Large intestine (tissue), 3 donors: ENCODE measurements at regions not wholly inside any gene's neighbourhood (a gene's known extent, or its start where the extent isn't known, plus 50 kb on each side); places are given as distances from the start of the nearest gene placed in this dataset.

Experiments
- DNase-seq, 2 donors: peaks; one replicate each; pipeline versions ENCODE4 v3.0.0 to v3.0.0-alpha.2; 2013
- H3K27ac ChIP-seq: one replicate; pipeline ENCODE4 v1.5.1; 2013; ENCODE audit warnings: low read length
- H3K27me3 ChIP-seq: 2 replicates; pipeline ENCODE4 v1.6.1; 2013; ENCODE audit warnings: low read length; ENCODE audit not compliant: control insufficient read depth, insufficient read depth
- H3K36me3 ChIP-seq: 2 replicates; pipeline ENCODE4 v1.6.1; 2013; ENCODE audit warnings: low read length; ENCODE audit not compliant: control insufficient read depth, insufficient read depth
- H3K4me1 ChIP-seq: one replicate; pipeline ENCODE4 v1.6.1; 2013; ENCODE audit warnings: low read length; ENCODE audit not compliant: control insufficient read depth, insufficient read depth
- H3K4me3 ChIP-seq: one replicate; pipeline ENCODE4 v1.5.1; 2013; ENCODE audit warnings: low read length
- H3K9me3 ChIP-seq: one replicate; pipeline ENCODE4 v1.6.1; 2013; ENCODE audit warnings: mild to moderate bottlenecking, low read depth, low read length, moderate library complexity; ENCODE audit not compliant: control insufficient read depth
- WGBS: methylation state at CpG from one replicate; pipeline ENCODE4 v1.1.5; 2013; ENCODE audit warnings: low lambda C conversion rate; ENCODE audit not compliant: insufficient coverage; 5-methylcytosine and 5-hydroxymethylcytosine counted together

- no peak overlapping the region for H3K4me3 ChIP-seq
- no peaks in the 10 kb centered on the region for H3K9me3 ChIP-seq
- no peaks in the 10 kb centered on the region for H3K36me3 ChIP-seq
- 96% methylated on average over 4 of the region's 5 CpGs for WGBS
- H3K27ac ChIP-seq: no peak overlapping the region
- no peaks in the 10 kb centered on the region for H3K27me3 ChIP-seq
- DNase-seq: no peak
- no peaks in the 10 kb centered on the region for H3K4me1 ChIP-seq
These were observed 900.4 kb upstream of the CDH2 start for GRCh38 chr18:29077344-29077743.

GRCh38 chr18:29076645-29077044 is 899.7 kb upstream of the CDH2 start:
- no peaks in the 10 kb centered on the region for H3K9me3 ChIP-seq
- H3K36me3 ChIP-seq: no peaks in the 10 kb centered on the region
- WGBS: no CpG with 5 or more reads among the region's 2 CpGs
- no peak for DNase-seq
- no peak overlapping the region for H3K4me3 ChIP-seq
- H3K4me1 ChIP-seq: no peaks in the 10 kb centered on the region
- no peaks in the 10 kb centered on the region for H3K27me3 ChIP-seq
- no peak overlapping the region for H3K27ac ChIP-seq

GRCh38 chr18:29074147-29074546 is 897.2 kb upstream of the CDH2 start:
- no peaks in the 10 kb centered on the region for H3K9me3 ChIP-seq
- DNase-seq: no peak
- no peak overlapping the region for H3K4me3 ChIP-seq
- H3K27me3 ChIP-seq: no peaks in the 10 kb centered on the region
- no peaks in the 10 kb centered on the region for H3K36me3 ChIP-seq
- 61% methylated on average over 2 of the region's 2 CpGs for WGBS
- H3K27ac ChIP-seq: no peak overlapping the region
- no peaks in the 10 kb centered on the region for H3K4me1 ChIP-seq

- Histone ChIP-seq H3K27me3 (no peaks in the 10 kb centered on the region), H3K27ac (no peak overlapping the region), H3K4me1 (no peaks in the 10 kb centered on the region), H3K4me3 (no peak overlapping the region), H3K9me3 (no peaks in the 10 kb centered on the region), H3K36me3 (no peaks in the 10 kb centered on the region)
- no peak for DNase-seq
- 100% methylated on average over 1 of the region's 2 CpGs for WGBS
These were observed 894.9 kb upstream of the CDH2 start for GRCh38 chr18:29071869-29072268.

GRCh38 chr18:29063346-29063745 is 886.4 kb upstream of the CDH2 start:
- no peaks in the 10 kb centered on the region for H3K9me3 ChIP-seq
- H3K4me1 ChIP-seq: no peaks in the 10 kb centered on the region
- H3K36me3 ChIP-seq: no peaks in the 10 kb centered on the region
- no peaks in the 10 kb centered on the region for H3K27me3 ChIP-seq
- 0% methylated on average over 1 of the region's 2 CpGs for WGBS
- H3K4me3 ChIP-seq: no peak overlapping the region
- no peak for DNase-seq
- no peak overlapping the region for H3K27ac ChIP-seq

GRCh38 chr18:29062921-29063320 is 886.0 kb upstream of the CDH2 start:
- Histone ChIP-seq H3K36me3 (no peaks in the 10 kb centered on the region), H3K4me3 (no peak overlapping the region), H3K4me1 (no peaks in the 10 kb centered on the region), H3K27me3 (no peaks in the 10 kb centered on the region), H3K9me3 (no peaks in the 10 kb centered on the region), H3K27ac (no peak overlapping the region)
- no peak for DNase-seq

- Histone ChIP-seq H3K4me3 (no peak overlapping the region), H3K4me1 (no peaks in the 10 kb centered on the region), H3K9me3 (no peaks in the 10 kb centered on the region), H3K27me3 (no peaks in the 10 kb centered on the region), H3K36me3 (no peaks in the 10 kb centered on the region), H3K27ac (no peak overlapping the region)
- no CpG with 5 or more reads among the region's 1 CpG for WGBS
- DNase-seq: no peak
These were observed 883.4 kb upstream of the CDH2 start for GRCh38 chr18:29060349-29060748.

GRCh38 chr18:29057703-29058102 is 880.8 kb upstream of the CDH2 start:
- H3K9me3 ChIP-seq: no peaks in the 10 kb centered on the region

GRCh38 chr18:29056800-29057199 is 879.9 kb upstream of the CDH2 start:
- no peaks in the 10 kb centered on the region for H3K9me3 ChIP-seq
- WGBS: 100% methylated on average over 1 of the region's 2 CpGs
- no peak for DNase-seq
- no peak overlapping the region for H3K4me3 ChIP-seq
- H3K36me3 ChIP-seq: no peaks in the 10 kb centered on the region
- H3K4me1 ChIP-seq: no peaks in the 10 kb centered on the region
- no peaks in the 10 kb centered on the region for H3K27me3 ChIP-seq
- no peak overlapping the region for H3K27ac ChIP-seq

More at GRCh38 chr18:29057703-29058102, 880.8 kb upstream of the CDH2 start:
- Histone ChIP-seq H3K27ac (no peak overlapping the region), H3K4me1 (no peaks in the 10 kb centered on the region), H3K4me3 (no peak overlapping the region), H3K36me3 (no peaks in the 10 kb centered on the region), H3K27me3 (no peaks in the 10 kb centered on the region)
- DNase-seq: no peak

GRCh38 chr18:29041976-29042375 is 865.0 kb upstream of the CDH2 start:
- Histone ChIP-seq H3K4me1 (no peaks in the 10 kb centered on the region), H3K27me3 (no peaks in the 10 kb centered on the region), H3K27ac (no peak overlapping the region), H3K36me3 (no peaks in the 10 kb centered on the region), H3K4me3 (no peak overlapping the region), H3K9me3 (no peaks in the 10 kb centered on the region)
- DNase-seq: no peak
- no CpG with 5 or more reads among the region's 1 CpG for WGBS

- 82% methylated on average over 2 of the region's 3 CpGs for WGBS
These were observed 857.4 kb upstream of the CDH2 start for GRCh38 chr18:29034113-29034856.

More at GRCh38 chr18:29034113-29034856, 857.4 kb upstream of the CDH2 start:
- H3K27ac ChIP-seq: no peak overlapping the region
- no peaks in the 10 kb centered on the region for H3K4me1 ChIP-seq
- H3K9me3 ChIP-seq: no peaks in the 10 kb centered on the region
- no peak for DNase-seq
- H3K4me3 ChIP-seq: no peak overlapping the region
- no peaks in the 10 kb centered on the region for H3K36me3 ChIP-seq
- no peaks in the 10 kb centered on the region for H3K27me3 ChIP-seq
